ENCODE measurements at regions not wholly inside any gene's neighbourhood (a gene's known extent, or its start where the extent isn't known, plus 50 kb on each side); places are given as distances from the start of the nearest gene placed in this dataset.

DNA sequence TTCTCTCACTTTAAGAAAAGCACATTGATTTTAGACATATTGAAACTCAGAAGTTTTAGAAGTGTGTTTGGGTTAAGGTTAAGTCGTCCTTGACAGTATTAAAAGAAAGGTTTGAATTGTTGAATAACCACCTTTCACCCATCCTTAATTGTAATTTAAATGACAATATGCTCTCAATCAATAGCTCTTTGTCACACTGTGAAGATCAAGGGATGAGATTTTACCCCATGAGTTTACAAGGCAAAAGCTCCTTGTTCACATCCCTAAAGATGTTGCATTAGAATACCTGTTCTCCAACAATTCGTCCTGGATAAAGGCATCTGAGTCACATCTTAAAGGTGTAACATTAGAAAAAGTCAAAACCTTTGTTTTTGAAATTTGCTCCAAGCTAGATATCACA lies 220.4 kb upstream of the MDFIC2 start:
- TF ChIP-seq, protein P1, sequence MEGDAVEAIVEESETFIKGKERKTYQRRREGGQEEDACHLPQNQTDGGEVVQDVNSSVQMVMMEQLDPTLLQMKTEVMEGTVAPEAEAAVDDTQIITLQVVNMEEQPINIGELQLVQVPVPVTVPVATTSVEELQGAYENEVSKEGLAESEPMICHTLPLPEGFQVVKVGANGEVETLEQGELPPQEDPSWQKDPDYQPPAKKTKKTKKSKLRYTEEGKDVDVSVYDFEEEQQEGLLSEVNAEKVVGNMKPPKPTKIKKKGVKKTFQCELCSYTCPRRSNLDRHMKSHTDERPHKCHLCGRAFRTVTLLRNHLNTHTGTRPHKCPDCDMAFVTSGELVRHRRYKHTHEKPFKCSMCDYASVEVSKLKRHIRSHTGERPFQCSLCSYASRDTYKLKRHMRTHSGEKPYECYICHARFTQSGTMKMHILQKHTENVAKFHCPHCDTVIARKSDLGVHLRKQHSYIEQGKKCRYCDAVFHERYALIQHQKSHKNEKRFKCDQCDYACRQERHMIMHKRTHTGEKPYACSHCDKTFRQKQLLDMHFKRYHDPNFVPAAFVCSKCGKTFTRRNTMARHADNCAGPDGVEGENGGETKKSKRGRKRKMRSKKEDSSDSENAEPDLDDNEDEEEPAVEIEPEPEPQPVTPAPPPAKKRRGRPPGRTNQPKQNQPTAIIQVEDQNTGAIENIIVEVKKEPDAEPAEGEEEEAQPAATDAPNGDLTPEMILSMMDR (IDR thresholded peaks at IDR 0.05) = no peak
- no peak for TF ChIP-seq EP300 (IDR thresholded peaks at IDR 0.05)
- no peak for TF ChIP-seq POLR2A (IDR thresholded peaks at IDR 0.05)
- no peak for TF ChIP-seq POLR2AphosphoS5 (IDR thresholded peaks at IDR 0.05)
